HepG2 (cell line): ENCODE measurements at regions not wholly inside any gene's neighbourhood (a gene's known extent, or its start where the extent isn't known, plus 50 kb on each side); places are given as distances from the start of the nearest gene placed in this dataset.

ENCODE experiments used
- ATAC-seq: fragments of 200-7000 bp; cut with Tn5 transposase; 3 replicates; pipeline ENCODE4 v1.9.1; 2020; ENCODE audit warnings: mild to moderate bottlenecking, moderate library complexity
- BruUV-seq: library from RNA; stranded (reverse); fragments of 400-500 nt; replicated peaks from 2 replicates; lab custom pipeline; 2021; lab: Mats Ljungman, UMichigan
- CTCF ChIA-PET: fragments of 300-600 bp; formaldehyde crosslinking; extraction: SDS; loops from one replicate; lab custom pipeline; 2021; ENCODE audit warnings: low total read pairs, inconsistent platforms, low intra/inter-chr PET ratio; lab: Yijun Ruan, JAX
- POLR2A ChIA-PET: fragments of 350-600 bp; sonication (Branson Sonifier 250); formaldehyde crosslinking; loops from one replicate; lab custom pipeline; 2020; ENCODE audit warnings: antibody characterized with exemption, inconsistent platforms; lab: Yijun Ruan, JAX
- DNase-seq: peaks from one replicate; pipeline ENCODE4 v3.0.0-alpha.2; 2015; ENCODE audit warnings: low spot score
- FAIRE-seq: peaks from 3 replicates; lab custom pipeline; 2011; peaks lifted over from hg19 to GRCh38; lab: Jason Lieb, UNC
- H2AFZ ChIP-seq: one replicate; pipeline ENCODE4 v1.6.1; 2011; ENCODE audit warnings: low read length, inconsistent platforms
- H3K27ac ChIP-seq: fragments of 300-600 bp; 3 replicates; pipeline ENCODE4 v1.8.0; 2011; ENCODE audit warnings: mixed run types, mild to moderate bottlenecking, mixed read lengths, low read length, inconsistent platforms; ENCODE audit not compliant: insufficient read depth; ENCODE audit errors: extremely low read length
- H3K27me3 ChIP-seq, 2 experiments: fragments of 200-600 bp in 1 of 2; 2 replicates in 1 of 2; 3 replicates in 1 of 2; pipeline versions ENCODE4 v1.6.0 to v1.8.0; 2011; ENCODE audit warnings: low read length in 2 of 2, mild to moderate bottlenecking in 2 of 2, moderate library complexity in 2 of 2, inconsistent platforms in 1 of 2; ENCODE audit not compliant: insufficient read depth in 2 of 2, control insufficient read depth in 1 of 2
- H3K36me3 ChIP-seq, 2 experiments: fragments of 200-600 bp in 1 of 2; replicated peaks in 1 of 2; 2 replicates in 1 of 2; 3 replicates in 1 of 2; pipeline versions ENCODE4 v1.5.1 to v1.8.0; 2011; ENCODE audit warnings: low read length in 2 of 2, inconsistent platforms in 1 of 2; ENCODE audit not compliant: insufficient read depth in 2 of 2, control insufficient read depth in 1 of 2
- H3K4me1 ChIP-seq: 2 replicates; pipeline ENCODE4 v1.5.1; 2012; ENCODE audit warnings: low read length, inconsistent platforms; ENCODE audit not compliant: insufficient read depth
- H3K4me2 ChIP-seq: 2 replicates; pipeline ENCODE4 v1.6.0; 2011; ENCODE audit warnings: low read depth, low read length, inconsistent platforms
- H3K4me3 ChIP-seq, 3 experiments: fragments of 200-600 bp in 1 of 3; sonication (generic), shearing (Covaris generic) in 1 of 3; replicated peaks in 1 of 3; 2 replicates each; pipeline ENCODE4 v1.5.1; 2011 to 2016; ENCODE audit warnings: low read length in 3 of 3, inconsistent platforms in 2 of 3, low read depth in 2 of 3, mild to moderate bottlenecking in 2 of 3, control low read depth in 1 of 3, mixed read lengths in 1 of 3; ENCODE audit not compliant: insufficient read depth in 1 of 3
- H3K79me2 ChIP-seq: one replicate; pipeline ENCODE4 v1.6.1; 2011; ENCODE audit warnings: low read length, inconsistent platforms; ENCODE audit not compliant: insufficient read depth
- H3K9ac ChIP-seq: 2 replicates; pipeline ENCODE4 v1.6.0; 2011; ENCODE audit warnings: mild to moderate bottlenecking, low read depth, low read length, inconsistent platforms; ENCODE audit not compliant: insufficient read depth
- H3K9me3 ChIP-seq: 2 replicates; pipeline ENCODE4 v1.5.1; 2012; ENCODE audit warnings: mild to moderate bottlenecking, low read length
- H4K20me1 ChIP-seq: 2 replicates; pipeline ENCODE4 v1.6.0; 2011; ENCODE audit warnings: inconsistent platforms, mild to moderate bottlenecking, low read length, moderate library complexity; ENCODE audit not compliant: insufficient read depth
- FOXA1 ChIP-seq, 2 experiments: fragments of 450-650 bp in 1 of 2; sonication (generic) in 1 of 2; formaldehyde crosslinking in 1 of 2; IDR thresholded peaks; 2 replicates each; pipeline versions ENCODE4 v1.4.0 to v1.6.1; 2016 to 2020; ENCODE audit warnings: missing genetic modification reagents in 1 of 2
- GLI4 ChIP-seq: sonication (generic); formaldehyde crosslinking; IDR thresholded peaks from 2 replicates; pipeline ENCODE4 v1.5.1; 2020; ENCODE audit warnings: missing genetic modification reagents, mild to moderate bottlenecking, moderate library complexity, borderline replicate concordance
- MYNN ChIP-seq: sonication (generic); formaldehyde crosslinking; IDR thresholded peaks from 2 replicates; pipeline ENCODE4 v1.4.0; 2020; ENCODE audit warnings: mild to moderate bottlenecking, low read depth, missing genetic modification reagents
- XBP1 ChIP-seq: sonication (generic); formaldehyde crosslinking; IDR thresholded peaks from 2 replicates; pipeline ENCODE4 v1.5.0; 2020; ENCODE audit warnings: missing genetic modification reagents
- ZNF33A ChIP-seq: sonication (generic); formaldehyde crosslinking; IDR thresholded peaks from 2 replicates; pipeline ENCODE4 v1.5.1; 2020; ENCODE audit warnings: missing genetic modification reagents, mild to moderate bottlenecking, moderate library complexity, borderline replicate concordance
- ZNF619 ChIP-seq: sonication (generic); formaldehyde crosslinking; IDR thresholded peaks from 2 replicates; pipeline ENCODE4 v1.4.0; 2020; ENCODE audit warnings: mild to moderate bottlenecking, missing genetic modification reagents
- ZZZ3 ChIP-seq: sonication (generic); formaldehyde crosslinking; IDR thresholded peaks from 2 replicates; pipeline ENCODE4 v1.4.0; 2020; ENCODE audit warnings: missing genetic modification reagents, mild to moderate bottlenecking, borderline replicate concordance
- WGBS: methylation state at CpG from one replicate; pipeline ENCODE4 v1.1.6; 2017; ENCODE audit warnings: low lambda C conversion rate; 5-methylcytosine and 5-hydroxymethylcytosine counted together
- in situ Hi-C: cut with HindIII; loops from 2 replicates; pipeline ENCODE4 v1.10.0; 2017; ENCODE audit warnings: low pct_unique_long_range_greater_than_20kb; ENCODE audit not compliant: extremely low pct_ligation_motif_present
- intact Hi-C: fragments of 100-400 bp; cut with micrococcal nuclease; formaldehyde crosslinking; loops from one replicate; pipeline ENCODE4 v1.10.0; 2022; ENCODE audit not compliant: unreplicated experiment

DNA sequence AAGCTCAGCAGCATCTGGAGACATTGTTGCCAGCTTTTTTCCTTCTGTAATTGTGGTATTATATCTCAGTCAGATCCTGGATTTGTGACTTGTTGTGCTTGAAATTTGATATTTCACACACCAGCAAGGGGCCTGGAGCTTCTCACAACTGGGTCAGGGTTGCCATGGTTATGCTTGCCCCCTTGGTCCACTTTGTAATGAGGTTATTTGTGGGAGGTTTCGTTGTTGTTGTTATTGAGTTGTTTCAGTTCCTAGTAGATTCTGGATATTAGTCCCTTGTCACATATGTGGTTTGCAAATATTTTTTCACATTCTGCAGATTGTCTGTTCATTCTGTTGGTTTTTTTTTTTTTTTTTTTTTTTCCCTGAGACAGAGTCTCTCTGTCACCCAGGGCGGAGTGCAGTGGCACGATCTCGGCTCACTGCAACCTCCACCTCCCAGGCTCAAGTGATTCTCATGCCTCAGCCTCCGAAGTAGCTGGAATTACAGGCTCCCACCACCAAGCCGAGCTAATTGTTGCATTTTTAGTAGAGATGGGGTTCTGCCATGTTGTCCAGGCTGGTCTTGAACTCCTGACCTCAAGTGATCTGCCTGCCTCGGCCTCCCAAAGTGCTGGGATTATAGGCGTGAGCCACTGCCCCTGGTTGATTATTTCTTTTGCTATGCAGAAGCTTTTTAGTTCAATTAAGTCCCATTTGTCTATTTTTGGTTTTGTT is 80.6 kb upstream of the ETV6 start:
- Histone ChIP-seq H3K4me2 (no peak overlapping the region), H3K79me2 (no peaks in the 10 kb centered on the region), H4K20me1 (no peaks in the 10 kb centered on the region), H3K27me3 (no peaks in the 10 kb centered on the region; a peak in 1 of 5 replicates), H3K4me1 (no peaks in the 10 kb centered on the region), H3K9me3 (peaks cover 4% of the 10 kb centered on the region), H3K4me3 (no peak overlapping the region), H3K9ac (no peak overlapping the region), H3K27ac (no peak overlapping the region), H2AFZ (no peak overlapping the region), H3K36me3 (no peaks in the 10 kb centered on the region)
- ChIA-PET CTCF (no interaction called here), POLR2A (no interaction called here)
- 26% methylated on average over 8 of the region's 8 CpGs for WGBS
- DNase-seq (no peak), FAIRE-seq (no peak), ATAC-seq (no peak)
- BruUV-seq: no TSS peak
- in situ Hi-C loops: loop anchor here (25.0 kb wide), 1 partner anchor 743 kb away; no protein-coding TSS in a partner anchor
- intact Hi-C loops: no loop called here
- no peak for TF ChIP-seq GLI4 (CRISPR knock-in tag)
- no peak for TF ChIP-seq FOXA1 (IDR thresholded peaks at IDR 0.05)
- no peak for TF ChIP-seq FOXA1 (CRISPR knock-in tag; IDR thresholded peaks at IDR 0.05)
- TF ChIP-seq ZNF619 (CRISPR knock-in tag): no peak
- no peak for TF ChIP-seq XBP1 (CRISPR knock-in tag)

DNA sequence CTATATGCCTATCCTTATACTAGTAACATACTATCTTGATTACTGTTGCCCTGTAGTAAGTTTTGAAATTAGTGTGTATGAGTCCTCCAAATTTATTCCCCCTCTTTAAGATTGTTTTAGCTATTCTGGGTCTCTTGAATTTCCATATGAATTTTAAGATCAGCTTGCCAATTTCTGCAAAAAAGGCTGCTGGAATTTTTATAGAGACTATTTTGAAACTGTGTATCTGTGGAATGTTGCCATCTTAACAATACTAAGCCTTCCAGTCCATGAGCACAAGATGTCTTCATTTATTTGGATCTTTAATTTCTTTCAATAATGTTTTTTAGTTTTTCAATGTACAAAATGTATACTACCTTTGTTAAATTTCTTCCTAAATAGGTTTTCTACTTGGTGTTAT is 79.8 kb upstream of the ETV6 start:
- BruUV-seq: no TSS peak
- in situ Hi-C loops: loop anchor here (25.0 kb wide), 1 partner anchor 743 kb away; no protein-coding TSS in a partner anchor
- FAIRE-seq: no peak
- H3K4me3 ChIP-seq: no peak overlapping the region
- no peaks in the 10 kb centered on the region for H4K20me1 ChIP-seq
- no peak overlapping the region for H3K27ac ChIP-seq
- DNase-seq: no peak
- no peak overlapping the region for H2AFZ ChIP-seq
- intact Hi-C loops: no loop called here
- no peaks in the 10 kb centered on the region for H3K79me2 ChIP-seq
- TF ChIP-seq MYNN (CRISPR knock-in tag) (no peak), ZNF33A (CRISPR knock-in tag) (no peak), ZZZ3 (CRISPR knock-in tag) (no peak)
- TF ChIP-seq, all 625 proteins: peak for 0
- Histone ChIP-seq H3K4me2 (no peak overlapping the region), H3K36me3 (no peaks in the 10 kb centered on the region), H3K4me1 (no peaks in the 10 kb centered on the region), H3K9ac (no peak overlapping the region), H3K9me3 (peaks cover 10% of the 10 kb centered on the region), H3K27me3 (no peaks in the 10 kb centered on the region; a peak in 1 of 5 replicates)
- ChIA-PET POLR2A (no interaction called here), CTCF (no interaction called here)
- no peak for ATAC-seq
